ENCODE measurements at regions not wholly inside any gene's neighbourhood (a gene's known extent, or its start where the extent isn't known, plus 50 kb on each side); places are given as distances from the start of the nearest gene placed in this dataset.

DNA sequence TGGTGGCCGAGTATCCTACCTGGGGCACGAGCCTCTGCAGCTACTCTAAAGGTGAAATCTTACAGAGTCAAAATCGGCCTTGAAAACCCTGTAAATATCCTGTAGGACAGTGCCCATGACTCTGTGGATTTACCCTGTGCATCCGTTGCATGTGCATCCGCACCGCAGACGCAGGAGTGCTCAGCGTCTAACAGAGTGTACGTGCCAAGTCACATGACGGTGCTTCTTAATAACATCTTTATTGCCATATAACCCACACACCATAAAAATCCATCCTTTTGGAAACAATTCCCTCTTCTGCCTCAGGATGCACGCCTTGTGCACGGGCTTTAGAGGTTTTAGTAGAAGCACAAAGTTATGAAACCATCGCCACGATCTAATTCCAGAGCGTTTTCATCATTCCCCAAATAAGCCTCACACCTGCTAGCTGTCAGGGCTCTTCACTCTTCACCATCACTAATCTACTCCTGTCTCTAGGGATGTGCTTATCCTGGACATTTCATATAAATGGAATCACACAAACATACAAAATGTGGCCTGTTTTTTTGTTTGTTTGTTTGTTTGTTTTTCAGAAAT lies 384.5 kb upstream of the SULF2 start:
- no peaks in the 10 kb centered on the region for H3K36me3 Mint-ChIP-seq (ENCODE audit: insufficient read depth, unreplicated experiment)
- no peaks in the 10 kb centered on the region for H3K36me3 ChIP-seq (ENCODE audit: control insufficient read depth, insufficient read depth, low read length)
- no peak overlapping the region for H3K4me3 Mint-ChIP-seq (ENCODE audit: unreplicated experiment)
- BruUV-seq (replicated peaks): no TSS peak
- no peak overlapping the region for H3K27ac Mint-ChIP-seq (ENCODE audit: unreplicated experiment)
- ChIA-PET CTCF (interaction anchor here (0.7 kb wide), 1 partner anchor 178 kb away, joined by 3 read pairs; no protein-coding TSS in a partner anchor), POLR2A (no interaction called here)
- no peaks in the 10 kb centered on the region for H3K9me3 ChIP-seq
- TF ChIP-seq, protein P1, sequence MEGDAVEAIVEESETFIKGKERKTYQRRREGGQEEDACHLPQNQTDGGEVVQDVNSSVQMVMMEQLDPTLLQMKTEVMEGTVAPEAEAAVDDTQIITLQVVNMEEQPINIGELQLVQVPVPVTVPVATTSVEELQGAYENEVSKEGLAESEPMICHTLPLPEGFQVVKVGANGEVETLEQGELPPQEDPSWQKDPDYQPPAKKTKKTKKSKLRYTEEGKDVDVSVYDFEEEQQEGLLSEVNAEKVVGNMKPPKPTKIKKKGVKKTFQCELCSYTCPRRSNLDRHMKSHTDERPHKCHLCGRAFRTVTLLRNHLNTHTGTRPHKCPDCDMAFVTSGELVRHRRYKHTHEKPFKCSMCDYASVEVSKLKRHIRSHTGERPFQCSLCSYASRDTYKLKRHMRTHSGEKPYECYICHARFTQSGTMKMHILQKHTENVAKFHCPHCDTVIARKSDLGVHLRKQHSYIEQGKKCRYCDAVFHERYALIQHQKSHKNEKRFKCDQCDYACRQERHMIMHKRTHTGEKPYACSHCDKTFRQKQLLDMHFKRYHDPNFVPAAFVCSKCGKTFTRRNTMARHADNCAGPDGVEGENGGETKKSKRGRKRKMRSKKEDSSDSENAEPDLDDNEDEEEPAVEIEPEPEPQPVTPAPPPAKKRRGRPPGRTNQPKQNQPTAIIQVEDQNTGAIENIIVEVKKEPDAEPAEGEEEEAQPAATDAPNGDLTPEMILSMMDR (IDR thresholded peaks at IDR 0.05; ENCODE audit: insufficient read depth in 1 of 2, low read depth in 1 of 2, low read length in 1 of 2, severe bottlenecking in 1 of 2, unreplicated experiment in 1 of 2): no peak
- peaks cover 18% of the 10 kb centered on the region; the same call in 1 of the 2 replicates for H3K4me1 ChIP-seq
- DNase-seq: no peak
- intact Hi-C loops (cut with micrococcal nuclease; ENCODE audit: unreplicated experiment): no loop called here
- H3K4me3 ChIP-seq (ENCODE audit: low read depth, low read length): no peak overlapping the region
- H3K4me1 Mint-ChIP-seq (ENCODE audit: low read depth, unreplicated experiment): no peaks in the 10 kb centered on the region
- H3K27me3 ChIP-seq (replicated peaks; ENCODE audit: control insufficient read depth, insufficient read depth, low read length): no peaks in the 10 kb centered on the region
- peaks cover 3% of the 10 kb centered on the region for H3K27me3 Mint-ChIP-seq (ENCODE audit: insufficient read depth, unreplicated experiment)
- H3K9me3 Mint-ChIP-seq (ENCODE audit: unreplicated experiment): no peaks in the 10 kb centered on the region

DNA sequence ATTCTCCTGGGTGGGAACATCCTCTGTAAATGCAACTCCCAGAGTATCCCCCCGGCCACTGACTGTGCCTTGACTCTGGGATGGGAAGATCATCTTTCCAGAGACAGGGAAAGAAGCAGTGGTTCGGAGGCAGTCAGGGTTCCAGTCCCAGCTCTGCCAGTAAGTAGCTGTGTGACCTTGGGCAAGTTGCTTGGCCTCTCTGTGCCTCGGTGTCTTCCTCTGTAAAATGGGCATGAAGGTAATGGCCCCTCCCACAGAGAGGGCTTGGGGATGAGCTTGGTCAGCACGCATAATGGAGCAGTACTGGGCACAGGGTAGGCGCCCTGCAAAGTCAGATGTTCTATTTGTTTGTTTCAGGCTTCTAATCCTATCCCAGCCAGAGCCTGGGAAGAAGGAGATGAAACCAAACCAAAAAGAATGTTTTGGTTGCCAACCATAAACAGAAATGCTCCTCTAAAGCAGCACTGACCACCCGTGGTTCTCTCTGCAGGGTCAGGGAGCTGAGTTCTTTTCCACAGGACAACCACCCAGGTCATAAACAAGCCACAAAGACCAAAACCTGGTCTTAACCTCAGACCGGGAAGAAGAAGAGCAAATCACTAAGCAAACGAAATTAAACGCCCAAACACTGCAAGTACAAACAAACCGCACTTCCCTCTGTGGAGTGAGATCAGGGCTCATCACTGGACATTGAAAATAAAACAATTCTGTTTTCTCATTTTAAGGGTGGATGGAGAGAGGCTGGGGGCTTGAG lies 381.0 kb upstream of the SULF2 start:
- Histone ChIP-seq H3K27me3 (replicated peaks; ENCODE audit: control insufficient read depth, insufficient read depth, low read length) (no peaks in the 10 kb centered on the region), H3K4me1 (peaks cover 26% of the 10 kb centered on the region; the same call in 1 of the 2 replicates), H3K9me3 (no peaks in the 10 kb centered on the region), H3K36me3 (ENCODE audit: control insufficient read depth, insufficient read depth, low read length) (no peaks in the 10 kb centered on the region), H3K4me3 (ENCODE audit: low read depth, low read length) (no peak overlapping the region)
- Mint-ChIP-seq H3K4me1 (ENCODE audit: low read depth, unreplicated experiment) (peaks cover 12% of the 10 kb centered on the region), H3K27ac (ENCODE audit: unreplicated experiment) (no peak overlapping the region), H3K36me3 (ENCODE audit: insufficient read depth, unreplicated experiment) (no peaks in the 10 kb centered on the region), H3K4me3 (ENCODE audit: unreplicated experiment) (no peak overlapping the region), H3K27me3 (ENCODE audit: insufficient read depth, unreplicated experiment) (no peaks in the 10 kb centered on the region), H3K9me3 (ENCODE audit: unreplicated experiment) (no peaks in the 10 kb centered on the region)
- POLR2A ChIA-PET: no interaction called here
- intact Hi-C loops (cut with micrococcal nuclease; ENCODE audit: unreplicated experiment): no loop called here
- no peak for DNase-seq
- BruUV-seq (replicated peaks): no TSS peak
- TF ChIP-seq, protein P1 (IDR thresholded peaks at IDR 0.05; ENCODE audit: insufficient read depth in 1 of 2, low read depth in 1 of 2, low read length in 1 of 2, severe bottlenecking in 1 of 2, unreplicated experiment in 1 of 2): no peak
- CTCF ChIA-PET: interaction anchor here (1.7 kb wide), 1 partner anchor 17 kb away, joined by 4 read pairs; no protein-coding TSS in a partner anchor

- H3K36me3 Mint-ChIP-seq (ENCODE audit: insufficient read depth, unreplicated experiment): no peaks in the 10 kb centered on the region
- H3K27me3 ChIP-seq (replicated peaks; ENCODE audit: control insufficient read depth, insufficient read depth, low read length): no peaks in the 10 kb centered on the region
- no peak overlapping the region for H3K4me3 Mint-ChIP-seq (ENCODE audit: unreplicated experiment)
- DNase-seq: no peak
- CTCF ChIA-PET: no interaction called here
- H3K4me3 ChIP-seq (ENCODE audit: low read depth, low read length): no peak overlapping the region
- no peaks in the 10 kb centered on the region for H3K9me3 Mint-ChIP-seq (ENCODE audit: unreplicated experiment)
- H3K27ac Mint-ChIP-seq (ENCODE audit: unreplicated experiment): no peak overlapping the region
- TF ChIP-seq, protein P1 (IDR thresholded peaks at IDR 0.05; ENCODE audit: insufficient read depth in 1 of 2, low read depth in 1 of 2, low read length in 1 of 2, severe bottlenecking in 1 of 2, unreplicated experiment in 1 of 2): no peak
- H3K4me1 ChIP-seq: peaks cover 26% of the 10 kb centered on the region; the same call in 1 of the 2 replicates
- intact Hi-C loops (cut with micrococcal nuclease; ENCODE audit: unreplicated experiment): no loop called here
- H3K36me3 ChIP-seq (ENCODE audit: control insufficient read depth, insufficient read depth, low read length): no peaks in the 10 kb centered on the region
- peaks cover 12% of the 10 kb centered on the region for H3K4me1 Mint-ChIP-seq (ENCODE audit: low read depth, unreplicated experiment)
- H3K27me3 Mint-ChIP-seq (ENCODE audit: insufficient read depth, unreplicated experiment): no peaks in the 10 kb centered on the region
- H3K9me3 ChIP-seq: no peaks in the 10 kb centered on the region
- POLR2A ChIA-PET: no interaction called here
- no TSS peak for BruUV-seq (replicated peaks)
These were observed 380.1 kb upstream of the SULF2 start for GRCh38 chr20:48165401-48165685.

Measured in Caco-2 (cell line).